ENCODE measurements at regions not wholly inside any gene's neighbourhood (a gene's known extent, or its start where the extent isn't known, plus 50 kb on each side); places are given as distances from the start of the nearest gene placed in this dataset.
"Not testable (repeated sequence)": the region's sequence is repeated elsewhere in the genome, so short reads cannot be mapped to it uniquely, and the experiment has no call there.

DNA sequence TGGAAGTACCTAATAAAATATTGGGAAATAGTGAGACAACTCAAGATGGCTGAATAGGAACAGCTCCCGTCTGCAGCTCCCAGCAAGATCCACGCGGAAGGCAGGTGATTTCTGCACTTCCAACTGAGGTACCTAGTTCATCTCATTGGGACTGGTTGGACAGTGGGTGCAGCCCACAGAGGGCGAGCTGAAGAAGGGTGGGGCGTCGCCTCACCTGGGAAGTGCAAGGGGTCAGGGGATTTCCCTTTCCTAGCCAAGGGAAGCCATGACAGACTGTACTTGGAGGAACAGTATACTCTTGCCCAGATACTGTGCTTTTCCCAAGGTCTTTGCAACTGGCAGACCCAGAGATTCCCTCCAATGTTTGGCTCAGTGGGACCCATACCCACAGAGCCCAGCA lies 172.8 kb downstream of the CRPPA start:
- peaks cover 24% of the 10 kb centered on the region for H3K36me3 Mint-ChIP-seq (ENCODE audit: low read depth)
- not testable (repeated sequence) for H3K27ac Mint-ChIP-seq (ENCODE audit: unreplicated experiment); DNase-seq (ENCODE audit: low spot score); H3K4me1 Mint-ChIP-seq (ENCODE audit: low read depth); H3K4me3 Mint-ChIP-seq (ENCODE audit: unreplicated experiment); H3K27me3 Mint-ChIP-seq (ENCODE audit: low read depth)
- peaks cover 14% of the 10 kb centered on the region for H3K9me3 Mint-ChIP-seq (ENCODE audit: low read depth)

DNA sequence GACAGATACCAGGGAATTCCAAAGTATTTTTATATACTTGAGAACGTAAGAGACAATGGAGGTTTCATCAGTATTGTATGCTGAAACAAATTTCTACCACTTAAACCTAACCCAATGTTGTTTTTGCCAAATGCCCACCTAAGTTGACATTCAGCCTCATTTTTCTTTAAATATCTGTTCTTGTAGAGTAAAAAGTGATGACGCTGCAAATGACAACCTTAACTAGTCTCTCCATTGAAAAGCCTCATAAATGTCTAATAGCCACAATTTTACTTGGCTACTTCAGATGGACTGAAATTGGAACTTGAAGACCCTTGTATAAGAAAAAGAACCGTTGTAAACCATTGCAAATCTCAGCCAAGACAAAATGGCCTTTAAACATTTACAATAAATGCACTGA lies 176.9 kb downstream of the CRPPA start:
- Mint-ChIP-seq H3K36me3 (ENCODE audit: low read depth) (peaks cover 3% of the 10 kb centered on the region), H3K27me3 (ENCODE audit: low read depth) (no peaks in the 10 kb centered on the region), H3K27ac (ENCODE audit: unreplicated experiment) (no peak overlapping the region), H3K4me3 (ENCODE audit: unreplicated experiment) (no peak overlapping the region), H3K4me1 (ENCODE audit: low read depth) (peaks cover 10% of the 10 kb centered on the region), H3K9me3 (ENCODE audit: low read depth) (peaks cover 5% of the 10 kb centered on the region)
- DNase-seq (ENCODE audit: low spot score): no peak
- TF ChIP-seq, protein P1, sequence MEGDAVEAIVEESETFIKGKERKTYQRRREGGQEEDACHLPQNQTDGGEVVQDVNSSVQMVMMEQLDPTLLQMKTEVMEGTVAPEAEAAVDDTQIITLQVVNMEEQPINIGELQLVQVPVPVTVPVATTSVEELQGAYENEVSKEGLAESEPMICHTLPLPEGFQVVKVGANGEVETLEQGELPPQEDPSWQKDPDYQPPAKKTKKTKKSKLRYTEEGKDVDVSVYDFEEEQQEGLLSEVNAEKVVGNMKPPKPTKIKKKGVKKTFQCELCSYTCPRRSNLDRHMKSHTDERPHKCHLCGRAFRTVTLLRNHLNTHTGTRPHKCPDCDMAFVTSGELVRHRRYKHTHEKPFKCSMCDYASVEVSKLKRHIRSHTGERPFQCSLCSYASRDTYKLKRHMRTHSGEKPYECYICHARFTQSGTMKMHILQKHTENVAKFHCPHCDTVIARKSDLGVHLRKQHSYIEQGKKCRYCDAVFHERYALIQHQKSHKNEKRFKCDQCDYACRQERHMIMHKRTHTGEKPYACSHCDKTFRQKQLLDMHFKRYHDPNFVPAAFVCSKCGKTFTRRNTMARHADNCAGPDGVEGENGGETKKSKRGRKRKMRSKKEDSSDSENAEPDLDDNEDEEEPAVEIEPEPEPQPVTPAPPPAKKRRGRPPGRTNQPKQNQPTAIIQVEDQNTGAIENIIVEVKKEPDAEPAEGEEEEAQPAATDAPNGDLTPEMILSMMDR (IDR thresholded peaks at IDR 0.05): no peak

DNA sequence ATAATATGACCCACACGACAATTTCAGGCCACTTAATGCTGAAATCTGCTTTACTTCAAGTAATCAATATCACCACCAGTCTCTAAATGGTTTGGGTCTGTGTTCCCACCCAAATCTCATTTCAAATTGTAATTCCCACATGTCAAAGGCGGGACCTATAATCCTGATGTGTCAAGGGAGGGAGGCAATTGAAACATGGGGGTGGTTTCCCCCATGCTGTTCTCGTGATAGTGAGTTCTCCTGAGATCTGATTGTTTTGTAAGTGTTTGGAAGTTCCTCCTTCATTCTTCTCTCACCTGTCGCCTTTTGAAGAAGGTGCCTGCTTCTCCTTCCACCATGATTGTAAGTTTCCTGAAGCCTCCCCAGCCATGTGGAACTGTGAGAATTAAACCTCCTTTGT lies 178.4 kb downstream of the CRPPA start:
- peaks cover 10% of the 10 kb centered on the region for H3K4me1 Mint-ChIP-seq (ENCODE audit: low read depth)

DNA sequence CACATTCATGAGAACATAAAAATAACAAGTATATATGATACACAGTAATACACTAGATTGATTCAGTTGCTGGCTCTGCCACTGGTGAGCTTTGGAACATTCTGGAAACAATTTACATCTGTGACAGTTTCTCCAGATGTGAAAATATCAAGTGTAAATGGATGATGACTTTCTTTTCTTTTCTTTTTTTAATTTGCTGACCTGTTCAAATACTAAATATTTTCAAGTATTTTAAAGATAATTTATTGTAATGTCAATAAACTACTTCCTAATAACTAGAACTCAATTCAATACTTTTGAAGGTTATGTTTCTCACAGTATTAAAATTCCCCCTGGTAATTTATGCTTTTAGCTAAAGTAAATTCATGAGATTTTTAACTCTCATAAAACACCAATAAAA lies 180.3 kb downstream of the CRPPA start:
- no peak for DNase-seq (ENCODE audit: low spot score)
- peaks cover 10% of the 10 kb centered on the region for H3K4me1 Mint-ChIP-seq (ENCODE audit: low read depth)
- peaks cover 3% of the 10 kb centered on the region for H3K9me3 Mint-ChIP-seq (ENCODE audit: low read depth)
- peaks cover 2% of the 10 kb centered on the region for H3K36me3 Mint-ChIP-seq (ENCODE audit: low read depth)
- no peak overlapping the region for H3K4me3 Mint-ChIP-seq (ENCODE audit: unreplicated experiment)
- TF ChIP-seq, protein P1 (IDR thresholded peaks at IDR 0.05): no peak
- H3K27me3 Mint-ChIP-seq (ENCODE audit: low read depth): no peaks in the 10 kb centered on the region
- no peak overlapping the region for H3K27ac Mint-ChIP-seq (ENCODE audit: unreplicated experiment)

More for the DNA sequence above, 178.4 kb downstream of the CRPPA start:
- Mint-ChIP-seq H3K27ac (ENCODE audit: unreplicated experiment) (no peak overlapping the region), H3K4me3 (ENCODE audit: unreplicated experiment) (no peak overlapping the region), H3K36me3 (ENCODE audit: low read depth) (peaks cover 5% of the 10 kb centered on the region), H3K9me3 (ENCODE audit: low read depth) (peaks cover 5% of the 10 kb centered on the region), H3K27me3 (ENCODE audit: low read depth) (no peaks in the 10 kb centered on the region)
- TF ChIP-seq, protein P1 (IDR thresholded peaks at IDR 0.05): no peak
- no peak for DNase-seq (ENCODE audit: low spot score)

DNA sequence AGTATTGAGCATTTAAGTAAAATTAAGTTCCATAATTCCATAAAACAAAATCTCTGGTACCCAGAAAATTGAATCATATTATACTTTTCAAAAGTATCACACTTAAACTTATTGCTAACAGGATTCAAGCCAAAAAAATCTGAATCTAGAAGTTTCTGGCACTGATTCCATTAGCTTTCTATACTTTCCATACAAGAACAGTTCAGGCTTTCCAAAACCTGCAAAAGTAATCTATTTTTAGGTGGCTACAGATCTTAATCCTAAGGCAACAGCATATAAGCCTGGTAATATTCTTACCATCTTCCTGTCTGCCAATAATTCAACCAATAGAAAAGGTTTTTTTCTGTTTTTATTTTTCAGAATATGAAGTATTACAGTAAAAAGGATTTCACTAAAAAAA lies 185.0 kb downstream of the CRPPA start:
- H3K9me3 Mint-ChIP-seq (ENCODE audit: low read depth): peaks cover 13% of the 10 kb centered on the region
- peaks cover 4% of the 10 kb centered on the region for H3K36me3 Mint-ChIP-seq (ENCODE audit: low read depth)
- H3K27me3 Mint-ChIP-seq (ENCODE audit: low read depth): no peaks in the 10 kb centered on the region
- H3K27ac Mint-ChIP-seq (ENCODE audit: unreplicated experiment): no peak overlapping the region
- H3K4me3 Mint-ChIP-seq (ENCODE audit: unreplicated experiment): no peak overlapping the region
- peaks cover 16% of the 10 kb centered on the region for H3K4me1 Mint-ChIP-seq (ENCODE audit: low read depth)
- no peak for DNase-seq (ENCODE audit: low spot score)
- TF ChIP-seq, protein P1 (IDR thresholded peaks at IDR 0.05): no peak

Measured in chondrocyte (in vitro differentiated cells).